H1 (cell line): ENCODE measurements at regions not wholly inside any gene's neighbourhood (a gene's known extent, or its start where the extent isn't known, plus 50 kb on each side); places are given as distances from the start of the nearest gene placed in this dataset.

Experiments used
- CTCF ChIA-PET: fragments of 300-600 bp; sonication (Branson Sonifier 250); formaldehyde crosslinking; loops from one replicate; lab custom pipeline; 2021; ENCODE audit not compliant: partially characterized antibody; lab: Charles Lee
- POLR2A ChIA-PET: fragments of 300-600 bp; sonication (Branson Sonifier 250); formaldehyde crosslinking; loops from one replicate; lab custom pipeline; 2021; ENCODE audit warnings: inconsistent platforms; ENCODE audit not compliant: partially characterized antibody; lab: Charles Lee
- DNase-seq, 2 experiments: peaks; one replicate each; pipeline versions ENCODE4 v3.0.0 to v3.0.0-alpha.2; 2010 to 2022; ENCODE audit warnings: low spot score in 2 of 2, low read depth in 1 of 2, mixed read lengths in 1 of 2
- FAIRE-seq: peaks from 2 replicates; lab custom pipeline; 2011; peaks lifted over from hg19 to GRCh38; lab: Jason Lieb, UNC
- H2AFZ ChIP-seq: 2 replicates; pipeline ENCODE4 v1.8.1; 2012; ENCODE audit warnings: low read length, inconsistent platforms
- H2AK5ac ChIP-seq: 2 replicates; pipeline ENCODE4 v1.6.1; 2013; ENCODE audit warnings: low read depth, low read length
- H2BK120ac ChIP-seq: replicated peaks from 2 replicates; pipeline ENCODE3; 2013; ENCODE audit warnings: low read depth, low read length, inconsistent platforms
- H2BK12ac ChIP-seq: 2 replicates; pipeline ENCODE4 v1.6.1; 2013; ENCODE audit warnings: low read depth, low read length
- H2BK15ac ChIP-seq: 2 replicates; pipeline ENCODE4 v1.6.1; 2013; ENCODE audit warnings: low read length
- H2BK20ac ChIP-seq: 2 replicates; pipeline ENCODE4 v1.6.1; 2013; ENCODE audit warnings: low read length
- H2BK5ac ChIP-seq: 2 replicates; pipeline ENCODE4 v1.6.1; 2013; ENCODE audit warnings: low read depth, low read length
- H3K14ac ChIP-seq: 2 replicates; pipeline ENCODE4 v1.6.1; 2013; ENCODE audit warnings: inconsistent platforms; ENCODE audit not compliant: insufficient read length
- H3K18ac ChIP-seq: 2 replicates; pipeline ENCODE4 v1.6.1; 2013; ENCODE audit warnings: low read length; ENCODE audit errors: extremely low read depth
- H3K23ac ChIP-seq: 2 replicates; pipeline ENCODE4 v1.6.1; 2013; ENCODE audit warnings: inconsistent platforms; ENCODE audit not compliant: insufficient read length
- H3K23me2 ChIP-seq: 2 replicates; pipeline ENCODE4 v1.6.1; 2013; ENCODE audit warnings: low read depth, low read length
- H3K27ac ChIP-seq: 2 replicates; pipeline ENCODE4 v1.6.1; 2011; ENCODE audit warnings: low read depth, low read length, inconsistent platforms
- H3K27me3 ChIP-seq, 4 experiments: replicated peaks in 1 of 4; 1 replicate in 1 of 4; 2 replicates in 3 of 4; pipeline versions ENCODE4 v1.6.1 to v1.8.1; 2011 to 2013; ENCODE audit warnings: low read length in 3 of 4, mild to moderate bottlenecking in 3 of 4, inconsistent platforms in 2 of 4, mixed read lengths in 2 of 4, moderate library complexity in 1 of 4; ENCODE audit not compliant: control insufficient read depth in 3 of 4, insufficient read depth in 3 of 4; ENCODE audit errors: extremely low read depth in 1 of 4
- H3K36me3 ChIP-seq, 4 experiments: 2 replicates each; pipeline versions ENCODE4 v1.6.1 to v1.8.1; 2011 to 2013; ENCODE audit warnings: mild to moderate bottlenecking in 4 of 4, low read length in 3 of 4, moderate library complexity in 2 of 4, control low read depth in 1 of 4, inconsistent platforms in 1 of 4; ENCODE audit not compliant: insufficient read depth in 4 of 4, control insufficient read depth in 2 of 4
- H3K4ac ChIP-seq: replicated peaks from 2 replicates; pipeline ENCODE3; 2013; ENCODE audit warnings: low read length, low read depth, mixed read lengths, inconsistent platforms; ENCODE audit not compliant: insufficient read length
- H3K4me1 ChIP-seq, 4 experiments: replicated peaks in 1 of 4; 1 replicate in 1 of 4; 2 replicates in 3 of 4; pipeline versions ENCODE4 v1.6.1 to v1.8.1; 2011 to 2013; ENCODE audit warnings: low read length in 3 of 4, inconsistent platforms in 2 of 4, mixed read lengths in 1 of 4; ENCODE audit not compliant: insufficient read depth in 4 of 4, control insufficient read depth in 3 of 4
- H3K4me2 ChIP-seq, 2 experiments: 2 replicates each; pipeline versions ENCODE4 v1.6.1 to v1.8.1; 2011 to 2013; ENCODE audit warnings: low read depth in 2 of 2, low read length in 2 of 2, control low read depth in 1 of 2, inconsistent platforms in 1 of 2, mild to moderate bottlenecking in 1 of 2; ENCODE audit not compliant: insufficient read depth in 1 of 2
- H3K4me3 ChIP-seq, 4 experiments: fragments of 200-600, 300-600 bp in 1 of 4; sonication (generic), shearing (Covaris generic), sonication (Bioruptor Twin) in 1 of 4; 2 replicates each; pipeline versions ENCODE4 v1.5.1 to v1.8.1; 2011 to 2016; ENCODE audit warnings: low read length in 4 of 4, low read depth in 3 of 4, control low read depth in 2 of 4, inconsistent platforms in 2 of 4, mild to moderate bottlenecking in 2 of 4, mixed read lengths in 1 of 4, moderate library complexity in 1 of 4; ENCODE audit not compliant: insufficient read depth in 2 of 4; ENCODE audit errors: extremely low read depth in 1 of 4
- H3K56ac ChIP-seq: replicated peaks from 2 replicates; pipeline ENCODE3; 2013; ENCODE audit warnings: low read depth, mild to moderate bottlenecking, mixed read lengths, low read length, inconsistent platforms; ENCODE audit not compliant: insufficient read length
- H3K79me1 ChIP-seq: 2 replicates; pipeline ENCODE4 v1.6.1; 2013; ENCODE audit warnings: low read depth, low read length, control low read depth
- H3K79me2 ChIP-seq, 2 experiments: 2 replicates each; pipeline versions ENCODE4 v1.6.1 to v1.8.1; 2012 to 2013; ENCODE audit warnings: low read length in 2 of 2, mild to moderate bottlenecking in 2 of 2, inconsistent platforms in 1 of 2; ENCODE audit not compliant: insufficient read depth in 2 of 2, control insufficient read depth in 1 of 2
- H3K9ac ChIP-seq, 4 experiments: replicated peaks in 1 of 4; 1 replicate in 1 of 4; 2 replicates in 3 of 4; pipeline versions ENCODE4 v1.6.1 to v1.8.1; 2011 to 2013; ENCODE audit warnings: low read depth in 3 of 4, low read length in 3 of 4, control low read depth in 2 of 4, mild to moderate bottlenecking in 2 of 4, moderate library complexity in 2 of 4, inconsistent platforms in 1 of 4; ENCODE audit errors: extremely low read depth in 1 of 4
- H3K9me3 ChIP-seq, 2 experiments: 2 replicates each; pipeline versions ENCODE4 v1.6.1 to v1.8.1; 2012 to 2013; ENCODE audit warnings: mild to moderate bottlenecking in 2 of 2, moderate library complexity in 2 of 2, control low read depth in 1 of 2, inconsistent platforms in 1 of 2, low read depth in 1 of 2, low read length in 1 of 2, mixed read lengths in 1 of 2; ENCODE audit not compliant: insufficient read depth in 2 of 2
- H4K20me1 ChIP-seq, 2 experiments: replicated peaks in 1 of 2; 2 replicates each; pipeline versions ENCODE3 to v1.8.1; 2011 to 2013; ENCODE audit warnings: inconsistent platforms in 2 of 2, low read length in 2 of 2, mild to moderate bottlenecking in 1 of 2; ENCODE audit not compliant: insufficient read depth in 2 of 2, control insufficient read depth in 1 of 2
- H4K5ac ChIP-seq: 2 replicates; pipeline ENCODE4 v1.6.1; 2013; ENCODE audit warnings: low read length, low read depth, mixed read lengths, inconsistent platforms; ENCODE audit not compliant: insufficient read length
- H4K8ac ChIP-seq: 2 replicates; pipeline ENCODE4 v1.8.0; 2013; ENCODE audit warnings: mild to moderate bottlenecking, moderate library complexity, low read length, inconsistent platforms; ENCODE audit not compliant: insufficient read depth; ENCODE audit errors: extremely low read depth
- H4K91ac ChIP-seq: replicated peaks from 2 replicates; pipeline ENCODE3; 2013; ENCODE audit warnings: low read length, mixed read lengths, inconsistent platforms; ENCODE audit not compliant: insufficient read length
- CBX5 ChIP-seq: fragments of 300-800, 300-1000 bp; sonication (generic); IDR thresholded peaks from 2 replicates; pipeline ENCODE4 v1.7.1; 2016; ENCODE audit warnings: antibody characterized with exemption, low read length, low read depth
- FOSL1 ChIP-seq: IDR thresholded peaks from 2 replicates; pipeline ENCODE4 v1.6.1; 2011; ENCODE audit warnings: mild to moderate bottlenecking, low read depth, low read length, moderate library complexity; ENCODE audit not compliant: insufficient read depth
- SP1 ChIP-seq: IDR thresholded peaks from 2 replicates; pipeline ENCODE4 v1.6.1; 2011; ENCODE audit warnings: low read depth, low read length
- WGBS, 2 experiments: shearing (Covaris generic) in 1 of 2; methylation state at CpG; one replicate each; pipeline versions ENCODE4 v1.1.6 to v1.1.7; 2013 to 2015; ENCODE audit warnings: low lambda C conversion rate in 2 of 2, mixed read lengths in 2 of 2, inconsistent platforms in 1 of 2, low coverage in 1 of 2, missing lambda C conversion rate in 1 of 2; ENCODE audit not compliant: insufficient replicate concordance in 2 of 2, insufficient coverage in 1 of 2, insufficient read length in 1 of 2; ENCODE audit errors: extremely low coverage in 1 of 2, missing lambda C conversion rate in 1 of 2; 5-methylcytosine and 5-hydroxymethylcytosine counted together

- peak overlapping the region; percentile 76 for H3K4ac ChIP-seq
- H3K4me2 ChIP-seq, result no peak overlapping the region
- H3K27me3 ChIP-seq, result no peaks in the 10 kb centered on the region
- no peak for DNase-seq
- H3K14ac ChIP-seq, result no peak overlapping the region
- no peaks in the 10 kb centered on the region for H3K9me3 ChIP-seq
- no peaks in the 10 kb centered on the region for H4K20me1 ChIP-seq
- no peak overlapping the region for H3K23ac ChIP-seq
- 0 out of 2 replicates have a peak overlapping the region, but pooled peaks have one; percentile 35 for H2AFZ ChIP-seq
- TF ChIP-seq CBX5 (no peak), FOSL1 (no peak), SP1 (no peak)
- no peaks in the 10 kb centered on the region for H3K79me1 ChIP-seq
- H2BK20ac ChIP-seq, result peak overlapping the region; percentile 99
- H4K8ac ChIP-seq, result peak overlapping the region; percentile 73
- H4K5ac ChIP-seq, result no peak overlapping the region
- no peak for FAIRE-seq
- ChIA-PET CTCF (interaction anchor here (0.9 to 2.8 kb wide), 6 partner anchors 10 to 148 kb away, joined by 3 to 9 read pairs (median 3); no protein-coding TSS in a partner anchor), POLR2A (interaction anchor here (1.1 to 2.9 kb wide), 3 partner anchors 39 to 139 kb away, joined by 3 to 8 read pairs (median 4); partner anchors contain the start of gene MKLN1)
- H3K27ac ChIP-seq, result no peak overlapping the region
- peak overlapping the region; percentile 50; the same call in 1 of the 2 replicates for H2BK15ac ChIP-seq
- H3K79me2 ChIP-seq, result no peaks in the 10 kb centered on the region
- no peaks in the 10 kb centered on the region for H3K23me2 ChIP-seq
- H3K4me3 ChIP-seq, result no peak overlapping the region
- H3K18ac ChIP-seq, result peak overlapping the region; percentile 91
- H2AK5ac ChIP-seq, result peak overlapping the region; percentile 97
- H3K4me1 ChIP-seq, result peaks cover 9 to 23% (median 15%) of the 10 kb centered on the region in 4 experiments; a peak in 6 of 7 replicates
- WGBS, 2 experiments, result 91% methylated on average over 8 of the region's 8 CpGs; no CpG with 5 or more reads in 1 of the 2 experiments
- no peaks in the 10 kb centered on the region for H3K36me3 ChIP-seq
- peak overlapping the region; percentile 76 for H2BK120ac ChIP-seq
- H2BK12ac ChIP-seq, result peak overlapping the region; percentile 85
- H3K56ac ChIP-seq, result no peak overlapping the region
- no peak overlapping the region for H3K9ac ChIP-seq
- peak overlapping the region; percentile 89; the same call in 1 of the 2 replicates for H2BK5ac ChIP-seq
- H4K91ac ChIP-seq, result peak overlapping the region; percentile 67
These were observed 139.0 kb upstream of the MKLN1 start for GRCh38 chr7:131188367-131189339.
